ENCODE measurements at regions not wholly inside any gene's neighbourhood (a gene's known extent, or its start where the extent isn't known, plus 50 kb on each side); places are given as distances from the start of the nearest gene placed in this dataset.

- no peak for TF ChIP-seq CTCF (IDR thresholded peaks at IDR 0.05)
- TF ChIP-seq POLR2A (IDR thresholded peaks at IDR 0.05): no peak
Observed at GRCh38 chr5:109580225-109580624, 109.5 kb upstream of the MAN2A1 start.

Data from Peyer's patch (tissue), 4 donors.